NCI-H1694 (cell line): ENCODE measurements at regions not wholly inside any gene's neighbourhood (a gene's known extent, or its start where the extent isn't known, plus 50 kb on each side); places are given as distances from the start of the nearest gene placed in this dataset.
"Not testable (repeated sequence)": the region's sequence is repeated elsewhere in the genome, so short reads cannot be mapped to it uniquely, and the experiment has no call there.

Experiments
- DNase-seq: peaks from one replicate; lab custom pipeline; 2025; lab: John Stamatoyannopoulos, UW

GRCh38 chr1:198934426-198934825, 295.6 kb downstream of the PTPRC start:
- no peak for DNase-seq

GRCh38 chr1:198934901-198935305, 296.1 kb downstream of the PTPRC start:
- DNase-seq, result no peak

GRCh38 chr1:198935306-198935921, 296.6 kb downstream of the PTPRC start:
- DNase-seq, result no peak

- no peak for DNase-seq
Observed at GRCh38 chr1:198936371-198937083, 297.7 kb downstream of the PTPRC start.

GRCh38 chr1:198937231-198938031, 298.6 kb downstream of the PTPRC start:
- DNase-seq, result no peak

- no peak for DNase-seq
Observed at GRCh38 chr1:198939286-198939685, 300.4 kb downstream of the PTPRC start.

- no peak for DNase-seq
Observed at GRCh38 chr1:198939956-198940355, 301.1 kb downstream of the PTPRC start.

- DNase-seq, result no peak
Observed at GRCh38 chr1:198942466-198942865, 303.6 kb downstream of the PTPRC start.

GRCh38 chr1:198943484-198944187, 304.8 kb downstream of the PTPRC start:
- DNase-seq, result no peak

- no peak for DNase-seq
Observed at GRCh38 chr1:198947456-198947855, 308.6 kb downstream of the PTPRC start.

GRCh38 chr1:198948895-198949659, 310.2 kb downstream of the PTPRC start:
- DNase-seq, result no peak

- no peak for DNase-seq
Observed at GRCh38 chr1:198950036-198950435, 311.2 kb downstream of the PTPRC start.

- DNase-seq, result no peak
Observed at GRCh38 chr1:198955085-198955484, 316.2 kb downstream of the PTPRC start.

- no peak for DNase-seq
Observed at GRCh38 chr1:198957044-198957443, 318.2 kb downstream of the PTPRC start.

- DNase-seq, result no peak
Observed at GRCh38 chr1:198959032-198959431, 320.2 kb downstream of the PTPRC start.

GRCh38 chr1:198959676-198960075, 320.8 kb downstream of the PTPRC start:
- no peak for DNase-seq

GRCh38 chr1:198963796-198964195, 325.0 kb downstream of the PTPRC start:
- DNase-seq, result not testable (repeated sequence)

GRCh38 chr1:198966519-198966918, 327.7 kb downstream of the PTPRC start:
- DNase-seq, result no peak

GRCh38 chr1:198967566-198967965, 328.7 kb downstream of the PTPRC start:
- no peak for DNase-seq

- no peak for DNase-seq
Observed at GRCh38 chr1:198968866-198969265, 330.0 kb downstream of the PTPRC start.

GRCh38 chr1:198969981-198970380, 331.1 kb downstream of the PTPRC start:
- DNase-seq, result no peak

GRCh38 chr1:198970916-198971315, 332.1 kb downstream of the PTPRC start:
- no peak for DNase-seq
